ENCODE measurements at regions not wholly inside any gene's neighbourhood (a gene's known extent, or its start where the extent isn't known, plus 50 kb on each side); places are given as distances from the start of the nearest gene placed in this dataset.

DNA sequence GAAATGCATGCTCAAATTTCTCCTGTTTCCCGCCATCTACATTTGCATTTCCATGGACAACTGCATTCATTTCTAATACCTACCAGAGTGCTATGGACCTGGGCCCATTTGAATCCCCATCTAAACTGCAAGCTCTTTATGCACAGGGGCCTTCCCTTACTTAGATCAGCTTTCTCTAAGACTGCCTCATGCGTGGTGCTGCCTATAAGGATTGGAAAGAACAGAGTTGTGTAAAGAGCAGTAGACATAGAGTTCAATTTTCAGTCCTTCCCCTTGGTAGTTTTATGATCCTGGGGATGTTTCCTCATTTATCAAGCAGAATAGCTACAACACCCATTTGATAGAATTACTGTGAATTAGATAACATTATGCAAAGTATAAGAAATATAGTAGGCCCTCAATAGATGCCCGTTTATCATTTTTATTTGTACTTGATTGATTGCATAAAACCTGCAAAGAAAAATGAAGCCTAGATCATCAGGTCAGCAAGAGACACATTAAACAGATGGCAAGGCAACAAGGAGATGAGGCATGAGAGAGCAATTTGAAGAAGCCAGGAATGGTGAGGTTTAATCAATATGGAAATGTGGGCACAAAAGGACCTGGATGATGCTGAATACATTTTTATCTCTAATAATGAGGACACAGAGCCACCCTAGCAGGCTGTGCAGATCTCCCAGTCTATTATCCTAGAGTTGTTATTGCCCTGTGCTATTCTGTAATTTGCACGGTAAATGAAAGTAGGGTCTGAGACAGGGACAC, 359.7 kb downstream of the FAM181B start:
- no peaks in the 10 kb centered on the region for H3K36me3 ChIP-seq (replicated peaks in 1 of 2)

DNA sequence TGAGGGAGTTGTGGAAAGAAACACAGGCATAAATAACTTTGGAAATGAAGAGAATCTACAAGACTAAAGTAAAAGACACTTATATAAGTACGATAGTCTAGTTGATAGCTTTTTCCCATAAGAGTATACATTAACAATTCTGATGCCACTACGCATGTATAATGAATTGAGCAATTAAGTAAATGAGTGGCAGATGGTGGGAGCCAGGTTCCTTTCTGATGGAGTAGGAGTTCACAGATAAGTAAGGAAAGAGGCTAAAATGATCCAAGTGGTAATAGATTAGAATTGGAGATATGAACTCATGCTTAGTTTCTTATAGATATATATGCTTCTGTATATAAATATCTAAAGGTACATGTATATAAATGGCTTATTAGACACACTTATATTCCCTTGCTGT, 368.3 kb downstream of the FAM181B start:
- Histone ChIP-seq H3K4me1 (replicated peaks in 1 of 2) (no peaks in the 10 kb centered on the region), H3K4me3 (no peak overlapping the region), H3K9me3 (replicated peaks in 1 of 3) (no peaks in the 10 kb centered on the region), H3K36me3 (replicated peaks in 1 of 2) (no peaks in the 10 kb centered on the region), H3K27me3 (no peaks in the 10 kb centered on the region), H3K27ac (no peak overlapping the region)
- WGBS, 4 donors = 72 to 87% (median 80%) methylated on average over 2 of the region's 2 CpGs
- intact Hi-C loops (cut with DNase I) = no loop called here
- no peak for DNase-seq
- TF ChIP-seq CTCF (IDR thresholded peaks at IDR 0.05) (no peak), POLR2A (IDR thresholded peaks at IDR 0.05) (no peak)

More for the DNA sequence above, 359.7 kb downstream of the FAM181B start:
- Histone ChIP-seq H3K9me3 (replicated peaks in 1 of 3) (no peaks in the 10 kb centered on the region), H3K27me3 (no peaks in the 10 kb centered on the region), H3K27ac (no peak overlapping the region), H3K4me1 (replicated peaks in 1 of 2) (no peaks in the 10 kb centered on the region), H3K4me3 (no peak overlapping the region)
- intact Hi-C loops (cut with DNase I) = no loop called here
- TF ChIP-seq CTCF (IDR thresholded peaks at IDR 0.05) (no peak), POLR2A (IDR thresholded peaks at IDR 0.05) (no peak)
- DNase-seq = no peak
- WGBS, 4 donors = 80 to 91% (median 84%) methylated on average over 4 of the region's 4 CpGs

DNA sequence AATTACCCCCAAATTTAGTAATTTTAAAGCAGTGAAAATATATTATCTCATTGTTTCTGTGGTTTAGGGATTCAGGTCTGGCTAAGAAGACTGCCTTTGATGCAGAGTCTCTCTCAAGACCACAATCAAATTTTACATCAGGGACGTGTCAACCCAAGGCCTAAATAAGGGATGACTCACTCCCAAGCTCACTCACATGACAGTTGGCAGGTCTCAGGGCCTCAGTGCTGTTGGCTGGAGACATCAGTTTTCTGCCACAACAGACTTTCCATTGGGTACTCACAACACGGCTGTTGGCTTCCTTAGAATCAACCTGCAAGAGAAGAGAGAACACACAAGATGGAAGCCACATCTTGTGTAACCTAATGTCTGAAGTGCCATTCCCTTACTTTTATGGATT, 377.3 kb downstream of the FAM181B start:
- intact Hi-C loops (cut with DNase I) = no loop called here
- no peaks in the 10 kb centered on the region for H3K36me3 ChIP-seq (replicated peaks in 1 of 2)
- H3K27me3 ChIP-seq = no peaks in the 10 kb centered on the region
- TF ChIP-seq POLR2A (IDR thresholded peaks at IDR 0.05) (no peak), CTCF (IDR thresholded peaks at IDR 0.05) (no peak)
- H3K4me3 ChIP-seq = no peak overlapping the region
- no peaks in the 10 kb centered on the region for H3K4me1 ChIP-seq (replicated peaks in 1 of 2)
- 38 to 65% (median 56%) methylated on average over 2 of the region's 2 CpGs for WGBS, 4 donors
- DNase-seq = peak; percentile 13 to 66 (median 54)
- H3K9me3 ChIP-seq (replicated peaks in 1 of 3) = no peaks in the 10 kb centered on the region
- H3K27ac ChIP-seq = no peak overlapping the region

- no peak overlapping the region for H3K27ac ChIP-seq
- DNase-seq = no peak
- 63 to 81% (median 72%) methylated on average over 5 of the region's 5 CpGs for WGBS, 4 donors
- no peaks in the 10 kb centered on the region for H3K36me3 ChIP-seq (replicated peaks in 1 of 2)
- no peaks in the 10 kb centered on the region for H3K4me1 ChIP-seq (replicated peaks in 1 of 2)
- H3K27me3 ChIP-seq = no peaks in the 10 kb centered on the region
- TF ChIP-seq CTCF (IDR thresholded peaks at IDR 0.05) (no peak), POLR2A (IDR thresholded peaks at IDR 0.05) (no peak)
- intact Hi-C loops (cut with DNase I) = no loop called here
- H3K9me3 ChIP-seq (replicated peaks in 1 of 3) = no peaks in the 10 kb centered on the region
- H3K4me3 ChIP-seq = no peak overlapping the region
These were observed 378.3 kb downstream of the FAM181B start for GRCh38 chr11:82355313-82355823.

Data from adrenal gland (tissue), 9 donors.